HCT116 (cell line): ENCODE measurements at regions not wholly inside any gene's neighbourhood (a gene's known extent, or its start where the extent isn't known, plus 50 kb on each side); places are given as distances from the start of the nearest gene placed in this dataset.

ENCODE experiments used
- ATAC-seq: fragments of 200-7000 bp; cut with Tn5 transposase; 2 replicates; pipeline ENCODE4 v1.9.1; 2020; ENCODE audit warnings: mild to moderate bottlenecking, moderate library complexity
- BruUV-seq: library from RNA; stranded (reverse); fragments of 400-500 nt; replicated peaks from 2 replicates; lab custom pipeline; 2021; lab: Mats Ljungman, UMichigan
- CTCF ChIA-PET: fragments of 300-600 bp; sonication (Branson Sonifier 250); formaldehyde crosslinking; loops from one replicate; lab custom pipeline; 2021; ENCODE audit warnings: antibody characterized with exemption; lab: Charles Lee
- POLR2A ChIA-PET: fragments of 300-600, 350-600 bp; sonication (Branson Sonifier 250); formaldehyde crosslinking; loops from one replicate; lab custom pipeline; 2021; ENCODE audit warnings: antibody characterized with exemption; lab: Charles Lee
- RAD21 ChIA-PET, 2 experiments: fragments of 300-600 bp; sonication (Branson Sonifier 250); formaldehyde crosslinking; loops; one replicate each; lab custom pipeline; 2023; ENCODE audit warnings: low total read pairs in 2 of 2; ENCODE audit not compliant: uncharacterized antibody in 2 of 2, unreplicated experiment in 2 of 2, low non-redundant PET in 1 of 2; lab: Charles Lee
- DNase-seq: peaks from one replicate; pipeline ENCODE4 v3.0.0-alpha.2; 2010; ENCODE audit warnings: low read depth, low spot score
- H2AFZ ChIP-seq: fragments of 200-600 bp; shearing (Covaris generic), sonication (generic); 2 replicates; pipeline ENCODE4 v1.6.1; 2017; ENCODE audit warnings: low read depth, mixed run types, mixed read lengths, antibody characterized with exemption, low read length; ENCODE audit not compliant: poor library complexity, severe bottlenecking
- H3K27ac ChIP-seq: 2 replicates; pipeline ENCODE4 v1.5.1; 2012; ENCODE audit warnings: low read depth, low read length
- H3K27me3 ChIP-seq: fragments of 200-600 bp; sonication (generic); 2 replicates; pipeline ENCODE4 v1.6.1; 2016; ENCODE audit warnings: mixed run types, low read length, mixed read lengths; ENCODE audit not compliant: insufficient read depth
- H3K36me3 ChIP-seq, 2 experiments: fragments of 200-500 bp in 1 of 2; fragments of 200-600 bp in 1 of 2; sonication (Bioruptor generic) in 1 of 2; sonication (generic) in 1 of 2; 2 replicates each; pipeline versions ENCODE4 v1.5.1 to v1.6.1; 2014 to 2016; ENCODE audit warnings: low read length in 2 of 2, inconsistent platforms in 1 of 2, mixed read lengths in 1 of 2, mixed run types in 1 of 2; ENCODE audit not compliant: insufficient read depth in 2 of 2, control insufficient read depth in 1 of 2
- H3K4me1 ChIP-seq, 2 experiments: fragments of 200-600 bp in 1 of 2; sonication (generic) in 1 of 2; 2 replicates each; pipeline versions ENCODE4 v1.5.1 to v1.6.1; 2012 to 2017; ENCODE audit warnings: low read length in 2 of 2, inconsistent platforms in 1 of 2, mild to moderate bottlenecking in 1 of 2, mixed read lengths in 1 of 2, mixed run types in 1 of 2, moderate library complexity in 1 of 2; ENCODE audit not compliant: insufficient read depth in 2 of 2, control insufficient read depth in 1 of 2
- H3K4me2 ChIP-seq: fragments of 200-600 bp; sonication (generic); 2 replicates; pipeline ENCODE4 v1.6.1; 2017; ENCODE audit warnings: mixed run types, low read length, mixed read lengths
- H3K4me3 ChIP-seq, 2 experiments: fragments of 200-600 bp in 1 of 2; sonication (generic) in 1 of 2; replicated peaks in 1 of 2; 2 replicates each; pipeline ENCODE4 v1.5.1; 2011 to 2016; ENCODE audit warnings: low read length in 2 of 2, control low read depth in 1 of 2, low read depth in 1 of 2, mild to moderate bottlenecking in 1 of 2, mixed read lengths in 1 of 2, mixed run types in 1 of 2
- H3K79me2 ChIP-seq: fragments of 200-600 bp; sonication (generic); 2 replicates; pipeline ENCODE4 v1.6.1; 2017; ENCODE audit warnings: mild to moderate bottlenecking, mixed run types, low read length, moderate library complexity, mixed read lengths; ENCODE audit not compliant: insufficient read depth
- H3K9ac ChIP-seq: fragments of 200-600 bp; sonication (generic); 2 replicates; pipeline ENCODE4 v1.6.1; 2016; ENCODE audit warnings: low read length, mixed read lengths
- H3K9me2 ChIP-seq: fragments of 200-600 bp; sonication (generic), shearing (Covaris generic); 2 replicates; pipeline ENCODE4 v1.6.1; 2017; ENCODE audit warnings: mixed run types, mild to moderate bottlenecking, moderate library complexity; ENCODE audit not compliant: insufficient read depth
- H3K9me3 ChIP-seq, 2 experiments: fragments of 200-500 bp in 1 of 2; fragments of 200-600 bp in 1 of 2; sonication (Bioruptor generic) in 1 of 2; sonication (generic) in 1 of 2; 2 replicates each; pipeline ENCODE4 v1.6.1; 2014 to 2017; ENCODE audit warnings: low read length in 2 of 2, mixed read lengths in 2 of 2, inconsistent platforms in 1 of 2, low read depth in 1 of 2, mild to moderate bottlenecking in 1 of 2, mixed run types in 1 of 2, moderate library complexity in 1 of 2; ENCODE audit not compliant: control insufficient read depth in 1 of 2, insufficient read depth in 1 of 2
- H4K20me1 ChIP-seq: fragments of 200-600 bp; sonication (generic), shearing (Covaris generic); 2 replicates; pipeline ENCODE4 v1.6.1; 2017; ENCODE audit warnings: mixed run types, mild to moderate bottlenecking, moderate library complexity; ENCODE audit not compliant: insufficient read depth
- ATF3 ChIP-seq: IDR thresholded peaks from 2 replicates; pipeline ENCODE4 v1.6.1; 2012
- CBX3 ChIP-seq: IDR thresholded peaks from 2 replicates; pipeline ENCODE4 v1.6.1; 2012; ENCODE audit warnings: low read depth
- ELF1 ChIP-seq: IDR thresholded peaks from 2 replicates; pipeline ENCODE4 v1.6.1; 2012; ENCODE audit warnings: low read depth, borderline replicate concordance
- EZH2 ChIP-seq: fragments of 200-600 bp; sonication (generic); IDR thresholded peaks from 2 replicates; pipeline ENCODE4 v1.6.1; 2017; ENCODE audit warnings: antibody characterized with exemption, mixed run types
- EZH2phosphoT487 ChIP-seq: fragments of 200-600 bp; IDR thresholded peaks from 2 replicates; pipeline ENCODE4 v1.6.1; 2018; ENCODE audit warnings: antibody characterized with exemption, borderline replicate concordance
- JUND ChIP-seq: IDR thresholded peaks from 2 replicates; pipeline ENCODE4 v1.6.1; 2012
- POLR2A ChIP-seq: IDR thresholded peaks from 2 replicates; pipeline ENCODE4 v1.7.0; 2011; ENCODE audit warnings: borderline replicate concordance; ENCODE audit not compliant: insufficient read depth, insufficient read length; ENCODE audit errors: extremely low read depth
- POLR2AphosphoS5 ChIP-seq: IDR thresholded peaks from 2 replicates; pipeline ENCODE4 v1.6.1; 2011; ENCODE audit warnings: mild to moderate bottlenecking, low read depth, low read length, moderate library complexity
- SIN3A ChIP-seq: IDR thresholded peaks from 2 replicates; pipeline ENCODE4 v1.6.1; 2012; ENCODE audit warnings: low read depth
- SP1 ChIP-seq: IDR thresholded peaks from 2 replicates; pipeline ENCODE4 v1.6.1; 2012; ENCODE audit warnings: low read depth
- SRF ChIP-seq: IDR thresholded peaks from 2 replicates; pipeline ENCODE4 v1.6.1; 2012; ENCODE audit warnings: low read depth
- TCF7L2 ChIP-seq: IDR thresholded peaks from 2 replicates; pipeline ENCODE4 v1.7.0; 2011; ENCODE audit warnings: borderline replicate concordance, inconsistent platforms; ENCODE audit not compliant: insufficient read depth, insufficient read length; ENCODE audit errors: extremely low read depth
- intact Hi-C: fragments of 100-400 bp; cut with micrococcal nuclease; formaldehyde crosslinking; loops from 2 replicates; pipeline ENCODE4 v1.10.0; 2022
- TF ChIP-seq, protein P1 (sequence below): IDR thresholded peaks from 2 replicates; pipeline ENCODE4 v1.6.1; 2011; ENCODE audit warnings: mild to moderate bottlenecking, low read length, moderate library complexity; ENCODE audit not compliant: insufficient replicate concordance; ENCODE audit errors: extremely low read depth
- TF ChIP-seq, protein P2 (sequence below): IDR thresholded peaks from 2 replicates; pipeline ENCODE4 v1.6.1; 2012
- TF ChIP-seq, protein P3 (sequence below), 3 experiments: fragments of 200-600 bp in 1 of 3; sonication (generic) in 1 of 3; IDR thresholded peaks in 2 of 3; conservative IDR thresholded peaks in 1 of 3; 2 replicates each; pipeline ENCODE4 v1.5.1; 2012 to 2017; ENCODE audit warnings: low read depth in 2 of 3, low read length in 2 of 3, antibody characterized with exemption in 1 of 3, borderline replicate concordance in 1 of 3, control low read depth in 1 of 3, mild to moderate bottlenecking in 1 of 3, mixed read lengths in 1 of 3, mixed run types in 1 of 3, moderate library complexity in 1 of 3; ENCODE audit not compliant: insufficient read depth in 1 of 3

DNA sequence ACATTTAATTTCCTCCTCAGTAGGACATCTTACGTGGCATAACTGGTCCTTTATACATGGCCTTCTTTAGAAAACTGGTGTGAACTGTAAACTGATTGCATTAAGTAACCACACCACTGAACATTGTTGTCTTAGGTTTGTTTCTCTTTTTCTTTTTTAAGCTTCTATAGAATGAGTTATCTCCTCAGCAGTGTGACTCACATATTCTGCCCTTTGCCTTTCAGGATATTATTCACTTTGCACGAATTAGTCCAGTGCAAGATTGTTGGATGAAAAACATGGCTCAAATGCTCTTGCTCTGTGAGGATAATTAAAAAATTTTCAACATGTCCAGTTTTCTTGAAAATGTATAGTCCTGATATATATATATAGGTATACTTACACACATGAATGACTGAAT lies 147.6 kb downstream of the KBTBD8 start:
- no peak for ATAC-seq
- RAD21 ChIA-PET = no interaction called here
- Histone ChIP-seq H3K9ac (no peak overlapping the region), H4K20me1 (no peaks in the 10 kb centered on the region), H3K27ac (no peak overlapping the region), H3K27me3 (peaks cover 6% of the 10 kb centered on the region; the same call in 1 of the 2 replicates), H2AFZ (no peak overlapping the region), H3K9me2 (no peaks in the 10 kb centered on the region), H3K9me3 (no peaks in the 10 kb centered on the region), H3K4me1 (no peaks in the 10 kb centered on the region), H3K36me3 (no peaks in the 10 kb centered on the region), H3K79me2 (no peaks in the 10 kb centered on the region), H3K4me3 (no peak overlapping the region), H3K4me2 (no peak overlapping the region)
- intact Hi-C loops = no loop called here
- TF ChIP-seq POLR2AphosphoS5 = no peak
- no peak for TF ChIP-seq SRF
- no peak for TF ChIP-seq SP1
- TF ChIP-seq TCF7L2 = no peak
- TF ChIP-seq ATF3 = no peak
- TF ChIP-seq CBX3 = no peak
- CTCF ChIA-PET = no interaction called here
- DNase-seq = no peak
- no TSS peak for BruUV-seq
- POLR2A ChIA-PET = no interaction called here

DNA sequence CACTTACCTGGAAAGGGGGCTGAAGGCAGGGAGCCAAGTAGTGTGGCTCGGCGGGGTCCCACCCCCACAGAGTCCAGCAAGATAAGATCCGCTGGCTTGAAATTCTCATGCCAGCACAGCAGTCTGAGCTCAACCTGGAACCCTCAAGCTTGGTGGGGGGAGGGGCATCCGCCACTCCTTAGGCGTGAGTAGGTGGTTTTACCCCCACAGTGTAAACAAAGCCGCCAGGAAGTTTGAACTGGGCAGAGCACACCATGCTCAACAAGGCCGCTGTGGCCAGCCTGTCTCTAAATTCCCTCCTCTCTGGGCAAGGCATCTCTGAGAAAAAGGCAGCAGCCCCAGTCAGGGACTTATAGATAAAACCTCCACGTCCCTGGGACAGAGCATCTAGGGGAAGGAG lies 156.3 kb downstream of the KBTBD8 start:
- CTCF ChIA-PET = no interaction called here

More for the DNA sequence above, 156.3 kb downstream of the KBTBD8 start:
- Histone ChIP-seq H3K79me2 (no peaks in the 10 kb centered on the region), H3K4me3 (no peak overlapping the region), H3K36me3 (no peaks in the 10 kb centered on the region), H3K4me2 (no peak overlapping the region), H3K27me3 (no peaks in the 10 kb centered on the region), H3K9ac (no peak overlapping the region), H3K9me2 (no peaks in the 10 kb centered on the region), H2AFZ (no peak overlapping the region), H3K9me3 (no peaks in the 10 kb centered on the region), H4K20me1 (no peaks in the 10 kb centered on the region), H3K4me1 (no peaks in the 10 kb centered on the region), H3K27ac (no peak overlapping the region)
- intact Hi-C loops = no loop called here
- no TSS peak for BruUV-seq
- RAD21 ChIA-PET = no interaction called here
- no peak for DNase-seq
- no peak for ATAC-seq
- POLR2A ChIA-PET = no interaction called here
- TF ChIP-seq JUND (no peak), SIN3A (no peak), EZH2phosphoT487 (no peak), EZH2 (no peak), TCF7L2 (no peak), POLR2A (no peak), ELF1 (no peak)
- TF ChIP-seq, protein P1, sequence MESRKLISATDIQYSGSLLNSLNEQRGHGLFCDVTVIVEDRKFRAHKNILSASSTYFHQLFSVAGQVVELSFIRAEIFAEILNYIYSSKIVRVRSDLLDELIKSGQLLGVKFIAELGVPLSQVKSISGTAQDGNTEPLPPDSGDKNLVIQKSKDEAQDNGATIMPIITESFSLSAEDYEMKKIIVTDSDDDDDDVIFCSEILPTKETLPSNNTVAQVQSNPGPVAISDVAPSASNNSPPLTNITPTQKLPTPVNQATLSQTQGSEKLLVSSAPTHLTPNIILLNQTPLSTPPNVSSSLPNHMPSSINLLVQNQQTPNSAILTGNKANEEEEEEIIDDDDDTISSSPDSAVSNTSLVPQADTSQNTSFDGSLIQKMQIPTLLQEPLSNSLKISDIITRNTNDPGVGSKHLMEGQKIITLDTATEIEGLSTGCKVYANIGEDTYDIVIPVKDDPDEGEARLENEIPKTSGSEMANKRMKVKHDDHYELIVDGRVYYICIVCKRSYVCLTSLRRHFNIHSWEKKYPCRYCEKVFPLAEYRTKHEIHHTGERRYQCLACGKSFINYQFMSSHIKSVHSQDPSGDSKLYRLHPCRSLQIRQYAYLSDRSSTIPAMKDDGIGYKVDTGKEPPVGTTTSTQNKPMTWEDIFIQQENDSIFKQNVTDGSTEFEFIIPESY = no peak
- TF ChIP-seq, protein P2, sequence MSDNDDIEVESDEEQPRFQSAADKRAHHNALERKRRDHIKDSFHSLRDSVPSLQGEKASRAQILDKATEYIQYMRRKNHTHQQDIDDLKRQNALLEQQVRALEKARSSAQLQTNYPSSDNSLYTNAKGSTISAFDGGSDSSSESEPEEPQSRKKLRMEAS = no peak
- TF ChIP-seq, protein P3, sequence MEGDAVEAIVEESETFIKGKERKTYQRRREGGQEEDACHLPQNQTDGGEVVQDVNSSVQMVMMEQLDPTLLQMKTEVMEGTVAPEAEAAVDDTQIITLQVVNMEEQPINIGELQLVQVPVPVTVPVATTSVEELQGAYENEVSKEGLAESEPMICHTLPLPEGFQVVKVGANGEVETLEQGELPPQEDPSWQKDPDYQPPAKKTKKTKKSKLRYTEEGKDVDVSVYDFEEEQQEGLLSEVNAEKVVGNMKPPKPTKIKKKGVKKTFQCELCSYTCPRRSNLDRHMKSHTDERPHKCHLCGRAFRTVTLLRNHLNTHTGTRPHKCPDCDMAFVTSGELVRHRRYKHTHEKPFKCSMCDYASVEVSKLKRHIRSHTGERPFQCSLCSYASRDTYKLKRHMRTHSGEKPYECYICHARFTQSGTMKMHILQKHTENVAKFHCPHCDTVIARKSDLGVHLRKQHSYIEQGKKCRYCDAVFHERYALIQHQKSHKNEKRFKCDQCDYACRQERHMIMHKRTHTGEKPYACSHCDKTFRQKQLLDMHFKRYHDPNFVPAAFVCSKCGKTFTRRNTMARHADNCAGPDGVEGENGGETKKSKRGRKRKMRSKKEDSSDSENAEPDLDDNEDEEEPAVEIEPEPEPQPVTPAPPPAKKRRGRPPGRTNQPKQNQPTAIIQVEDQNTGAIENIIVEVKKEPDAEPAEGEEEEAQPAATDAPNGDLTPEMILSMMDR (IDR thresholded peaks at IDR 0.05 in 2 of 3, conservative IDR thresholded peaks at IDR 0.05 in 1 of 3; ENCODE audit: borderline replicate concordance in 1 of 3, insufficient read depth in 1 of 3, low read depth in 2 of 3, low read length in 2 of 3) = no peak
